Upper lobe of left lung (tissue), 6 donors: ENCODE measurements at regions not wholly inside any gene's neighbourhood (a gene's known extent, or its start where the extent isn't known, plus 50 kb on each side); places are given as distances from the start of the nearest gene placed in this dataset.

Experiments used
- ATAC-seq, 2 donors: fragments of 200-7000 bp; cut with Tn5 transposase; one replicate each; pipeline ENCODE4 v1.9.1; 2022; ENCODE audit warnings: mild to moderate bottlenecking in 2 of 2, moderate library complexity in 2 of 2; ENCODE audit not compliant: low FRiP score in 2 of 2
- DNase-seq, 2 donors: peaks; one replicate each; pipeline ENCODE4 v3.0.0-alpha.2; 2019 to 2020
- H3K27ac ChIP-seq, 4 donors: fragments of 200-600 bp; sonication (generic); one replicate each; pipeline ENCODE4 v1.5.1; 2016 to 2019
- H3K27me3 ChIP-seq, 4 donors: fragments of 200-600 bp; sonication (generic); one replicate each; pipeline ENCODE4 v1.5.1; 2017 to 2019
- H3K36me3 ChIP-seq, 4 donors: fragments of 200-600 bp; sonication (generic); one replicate each; pipeline ENCODE4 v1.5.1; 2016 to 2019
- H3K4me1 ChIP-seq, 4 donors: fragments of 200-600 bp; sonication (generic); one replicate each; pipeline ENCODE4 v1.5.1; 2018 to 2019
- H3K4me3 ChIP-seq, 4 donors: fragments of 200-600 bp; sonication (generic); one replicate each; pipeline ENCODE4 v1.5.1; 2017 to 2019; ENCODE audit warnings: mild to moderate bottlenecking in 2 of 4, moderate library complexity in 1 of 4
- H3K9me3 ChIP-seq, 4 donors: fragments of 200-600 bp; sonication (generic); one replicate each; pipeline ENCODE4 v1.5.1; 2018 to 2019
- EP300 ChIP-seq, 4 donors: sonication (generic); formaldehyde crosslinking; IDR thresholded peaks; one replicate each; pipeline ENCODE4 v1.5.1; 2017; ENCODE audit warnings: antibody characterized with exemption in 4 of 4, control low read depth in 2 of 4
- POLR2A ChIP-seq, 4 donors: fragments of 450-650 bp; IDR thresholded peaks; one replicate each; pipeline ENCODE4 v1.5.1; 2016 to 2017; ENCODE audit warnings: antibody characterized with exemption in 4 of 4, mild to moderate bottlenecking in 2 of 4
- POLR2AphosphoS5 ChIP-seq, 2 donors: sonication (generic); formaldehyde crosslinking; IDR thresholded peaks; one replicate each; pipeline ENCODE4 v1.5.1; 2017; ENCODE audit warnings: antibody characterized with exemption in 2 of 2
- WGBS, 2 donors: methylation state at CpG; one replicate each; pipeline ENCODE4 v1.1.5; 2017 to 2018; 5-methylcytosine and 5-hydroxymethylcytosine counted together
- TF ChIP-seq, protein P1 (sequence below), 6 experiments: fragments of 450-650 bp in 4 of 6; fragments of 200-600 bp in 2 of 6; sonication (generic) in 2 of 6; IDR thresholded peaks; one replicate each; pipeline ENCODE4 v1.5.1; 2016 to 2019; ENCODE audit warnings: antibody characterized with exemption in 6 of 6
- donor health status: DM: no; HTN: no; CAD: no; lungs with moderate emphysema.
- donor health status: DM: no; HTN: yes; CAD: no; lungs with severe emphysema.

DNA sequence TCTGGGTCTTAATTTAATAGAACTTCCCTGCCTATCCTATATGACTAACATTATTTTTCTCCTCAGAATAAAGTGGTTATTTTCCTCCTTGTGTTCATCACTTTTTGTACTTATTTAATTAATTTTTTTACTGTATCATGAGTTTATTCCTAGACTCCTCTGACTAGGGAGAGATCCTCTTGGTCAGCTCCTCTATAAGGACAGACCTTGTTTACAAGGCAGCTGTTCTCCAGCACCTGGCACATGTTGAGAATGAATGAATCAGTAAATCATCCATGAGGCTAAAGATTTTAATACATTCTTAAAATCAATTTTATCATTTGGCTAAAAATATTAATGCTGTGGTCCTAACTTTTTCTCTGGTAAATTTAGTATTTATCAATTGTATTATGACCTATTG is 139.8 kb downstream of the NUDT12 start:
- no peak for ATAC-seq

DNA sequence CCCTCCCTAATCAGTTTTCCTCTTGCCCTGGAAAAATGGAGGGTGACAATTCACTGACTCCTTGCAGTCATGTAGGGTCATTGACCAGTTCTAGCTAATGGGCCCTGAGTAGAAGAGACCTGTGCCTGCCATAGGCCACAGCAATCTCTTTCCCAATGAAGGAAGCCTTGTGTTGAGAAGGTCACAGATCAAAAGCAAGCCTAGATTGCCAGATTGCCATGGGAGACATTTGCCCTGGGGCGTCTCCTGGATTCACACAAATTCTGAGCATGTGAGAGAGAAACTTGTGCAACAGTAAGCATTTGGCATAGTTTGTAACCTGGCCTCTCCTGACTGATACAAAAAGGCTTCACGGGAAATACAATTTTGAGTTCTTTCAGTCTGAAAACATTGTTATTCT is 148.0 kb downstream of the NUDT12 start:
- no peaks in the 10 kb centered on the region for H3K4me1 ChIP-seq
- DNase-seq (no peak), ATAC-seq (no peak)
- H3K4me3 ChIP-seq: no peak overlapping the region
- TF ChIP-seq, protein P1, sequence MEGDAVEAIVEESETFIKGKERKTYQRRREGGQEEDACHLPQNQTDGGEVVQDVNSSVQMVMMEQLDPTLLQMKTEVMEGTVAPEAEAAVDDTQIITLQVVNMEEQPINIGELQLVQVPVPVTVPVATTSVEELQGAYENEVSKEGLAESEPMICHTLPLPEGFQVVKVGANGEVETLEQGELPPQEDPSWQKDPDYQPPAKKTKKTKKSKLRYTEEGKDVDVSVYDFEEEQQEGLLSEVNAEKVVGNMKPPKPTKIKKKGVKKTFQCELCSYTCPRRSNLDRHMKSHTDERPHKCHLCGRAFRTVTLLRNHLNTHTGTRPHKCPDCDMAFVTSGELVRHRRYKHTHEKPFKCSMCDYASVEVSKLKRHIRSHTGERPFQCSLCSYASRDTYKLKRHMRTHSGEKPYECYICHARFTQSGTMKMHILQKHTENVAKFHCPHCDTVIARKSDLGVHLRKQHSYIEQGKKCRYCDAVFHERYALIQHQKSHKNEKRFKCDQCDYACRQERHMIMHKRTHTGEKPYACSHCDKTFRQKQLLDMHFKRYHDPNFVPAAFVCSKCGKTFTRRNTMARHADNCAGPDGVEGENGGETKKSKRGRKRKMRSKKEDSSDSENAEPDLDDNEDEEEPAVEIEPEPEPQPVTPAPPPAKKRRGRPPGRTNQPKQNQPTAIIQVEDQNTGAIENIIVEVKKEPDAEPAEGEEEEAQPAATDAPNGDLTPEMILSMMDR (IDR thresholded peaks at IDR 0.05): no peak
- TF ChIP-seq POLR2AphosphoS5 (IDR thresholded peaks at IDR 0.05) (no peak), POLR2A (IDR thresholded peaks at IDR 0.05) (no peak), EP300 (IDR thresholded peaks at IDR 0.05) (no peak)
- no peaks in the 10 kb centered on the region for H3K9me3 ChIP-seq
- WGBS, 2 donors: 89 to 92% methylated on average over 2 of the region's 2 CpGs
- no peak overlapping the region for H3K27ac ChIP-seq
- no peaks in the 10 kb centered on the region for H3K36me3 ChIP-seq
- H3K27me3 ChIP-seq: no peaks in the 10 kb centered on the region

More for the DNA sequence above, 139.8 kb downstream of the NUDT12 start:
- Histone ChIP-seq H3K4me3 (no peak overlapping the region), H3K36me3 (no peaks in the 10 kb centered on the region), H3K9me3 (no peaks in the 10 kb centered on the region), H3K27me3 (no peaks in the 10 kb centered on the region), H3K4me1 (no peaks in the 10 kb centered on the region), H3K27ac (no peak overlapping the region)
- TF ChIP-seq EP300 (IDR thresholded peaks at IDR 0.05) (no peak), POLR2AphosphoS5 (IDR thresholded peaks at IDR 0.05) (no peak), POLR2A (IDR thresholded peaks at IDR 0.05) (no peak)
- TF ChIP-seq, protein P1 (IDR thresholded peaks at IDR 0.05): no peak
- DNase-seq: no peak

DNA sequence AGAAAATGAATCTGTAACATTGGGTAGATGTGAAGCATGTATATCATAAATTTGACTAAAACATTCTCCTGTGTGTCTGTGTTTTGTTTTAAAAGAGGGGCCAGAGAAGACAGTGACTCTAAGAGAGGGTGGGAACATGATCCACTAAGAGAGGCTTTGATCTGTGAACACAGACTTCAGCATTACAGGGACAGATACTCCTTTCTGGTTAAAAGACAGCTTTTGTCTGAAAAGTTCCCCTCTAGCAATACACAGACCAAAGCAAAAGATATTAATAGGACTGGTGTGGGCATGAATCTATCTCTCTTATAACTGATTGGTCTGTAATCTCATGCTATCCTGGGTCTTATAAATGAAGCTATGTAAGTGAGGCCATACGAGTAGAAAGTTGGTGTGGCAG is 150.9 kb downstream of the NUDT12 start:
- ATAC-seq: no peak
- 83 to 84% methylated on average over 1 of the region's 1 CpG for WGBS, 2 donors
- no peak overlapping the region for H3K27ac ChIP-seq
- H3K4me3 ChIP-seq: no peak overlapping the region
- H3K9me3 ChIP-seq: no peaks in the 10 kb centered on the region
- H3K27me3 ChIP-seq: no peaks in the 10 kb centered on the region
- H3K4me1 ChIP-seq: no peaks in the 10 kb centered on the region
- TF ChIP-seq POLR2A (IDR thresholded peaks at IDR 0.05) (no peak), POLR2AphosphoS5 (IDR thresholded peaks at IDR 0.05) (no peak), EP300 (IDR thresholded peaks at IDR 0.05) (no peak)
- TF ChIP-seq, protein P1 (IDR thresholded peaks at IDR 0.05): no peak
- H3K36me3 ChIP-seq: no peaks in the 10 kb centered on the region
- DNase-seq: no peak

DNA sequence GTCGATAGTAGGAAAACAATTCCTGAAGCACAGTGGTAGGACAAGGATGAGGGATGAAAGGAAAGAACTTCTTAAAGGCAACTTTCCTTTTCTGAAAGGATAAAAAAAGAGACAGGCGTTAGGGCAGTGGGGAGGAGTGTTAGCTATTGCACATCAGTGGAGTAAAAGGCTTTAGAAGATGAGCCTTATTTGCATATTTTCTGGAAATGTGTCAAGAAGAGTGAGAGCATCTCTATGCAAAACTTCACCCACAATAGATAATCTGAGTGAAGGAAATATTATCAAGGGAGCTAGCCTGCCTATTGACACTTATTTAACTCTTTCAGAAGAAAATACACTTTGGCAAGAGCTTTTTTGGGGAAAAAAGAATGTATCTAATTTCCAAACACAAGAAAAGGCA is 151.6 kb downstream of the MACIR start:
- 62 to 67% methylated on average over 2 of the region's 2 CpGs for WGBS, 2 donors
- ATAC-seq (no peak), DNase-seq (no peak)
- Histone ChIP-seq H3K36me3 (no peaks in the 10 kb centered on the region), H3K4me3 (no peak overlapping the region), H3K27me3 (no peaks in the 10 kb centered on the region), H3K4me1 (no peaks in the 10 kb centered on the region), H3K9me3 (no peaks in the 10 kb centered on the region), H3K27ac (no peak overlapping the region)
- TF ChIP-seq POLR2A (IDR thresholded peaks at IDR 0.05) (no peak), POLR2AphosphoS5 (IDR thresholded peaks at IDR 0.05) (no peak), EP300 (IDR thresholded peaks at IDR 0.05) (no peak)
- TF ChIP-seq, protein P1 (IDR thresholded peaks at IDR 0.05): no peak

DNA sequence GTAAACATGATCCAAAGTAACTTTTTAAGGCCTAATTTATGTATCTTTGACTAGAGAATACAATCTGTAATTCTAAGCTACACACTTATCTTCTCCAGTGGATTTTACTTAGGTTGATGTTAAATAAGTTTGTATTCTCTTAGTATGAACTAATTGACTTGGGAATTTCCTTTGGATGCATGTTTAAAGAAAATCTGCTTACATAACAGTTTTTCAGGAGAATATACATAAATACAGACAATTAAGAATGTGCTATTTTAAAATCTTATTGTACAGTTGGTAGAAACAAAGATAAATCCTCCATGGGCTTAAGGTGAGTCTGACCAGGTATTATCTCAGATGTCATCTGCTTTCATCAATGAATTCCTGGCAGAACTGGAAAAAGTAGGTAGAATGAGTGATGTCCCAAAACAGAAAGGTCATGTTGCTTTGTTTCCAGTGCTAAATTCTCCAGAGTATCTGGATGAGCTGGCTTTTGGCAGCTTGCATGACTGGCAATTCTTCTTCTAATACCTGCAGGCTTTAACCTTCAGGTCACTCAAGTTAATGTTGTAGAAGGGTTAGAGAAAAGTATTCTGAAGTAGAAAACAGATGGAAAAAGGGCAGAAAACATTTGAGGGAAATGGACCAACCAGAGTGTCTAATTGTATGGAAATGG is 150.6 kb downstream of the MACIR start:
- no peak for ATAC-seq
- no peak for DNase-seq
- no peak overlapping the region for H3K27ac ChIP-seq
- H3K36me3 ChIP-seq: no peaks in the 10 kb centered on the region
- no peak overlapping the region for H3K4me3 ChIP-seq
- no peaks in the 10 kb centered on the region for H3K27me3 ChIP-seq
- H3K9me3 ChIP-seq: no peaks in the 10 kb centered on the region
- H3K4me1 ChIP-seq: no peaks in the 10 kb centered on the region
- TF ChIP-seq EP300 (IDR thresholded peaks at IDR 0.05) (no peak), POLR2AphosphoS5 (IDR thresholded peaks at IDR 0.05) (no peak), POLR2A (IDR thresholded peaks at IDR 0.05) (no peak)
- TF ChIP-seq, protein P1 (IDR thresholded peaks at IDR 0.05): no peak
